SK-N-SH (cell line): ENCODE measurements at regions not wholly inside any gene's neighbourhood (a gene's known extent, or its start where the extent isn't known, plus 50 kb on each side); places are given as distances from the start of the nearest gene placed in this dataset.

Experiments used
- CHD2 ChIP-seq: fragments of 150-350 bp; IDR thresholded peaks from 2 replicates; pipeline ENCODE4 v1.6.1; 2018; ENCODE audit warnings: low read length; ENCODE audit not compliant: partially characterized antibody
- ELF1 ChIP-seq: IDR thresholded peaks from 2 replicates; pipeline ENCODE4 v1.4.0; 2012
- EP300 ChIP-seq, 2 experiments: IDR thresholded peaks; 2 replicates each; pipeline versions ENCODE4 v1.4.0 to v1.6.1; 2012; ENCODE audit warnings: borderline replicate concordance in 1 of 2, low read depth in 1 of 2, low read length in 1 of 2
- NRF1 ChIP-seq: IDR thresholded peaks from 2 replicates; pipeline ENCODE4 v1.6.1; 2012; ENCODE audit warnings: low read depth, mild to moderate bottlenecking, low read length
- POLR2AphosphoS5 ChIP-seq: IDR thresholded peaks from 2 replicates; pipeline ENCODE4 v1.6.1; 2012; ENCODE audit warnings: low read depth, low read length
- RAD21 ChIP-seq: IDR thresholded peaks from 2 replicates; pipeline ENCODE4 v1.6.1; 2012; ENCODE audit warnings: mild to moderate bottlenecking, low read length
- RFX5 ChIP-seq: IDR thresholded peaks from 2 replicates; pipeline ENCODE4 v1.6.1; 2012; ENCODE audit warnings: mild to moderate bottlenecking, improper control_type of control experiment, low read length
- SIN3A ChIP-seq: IDR thresholded peaks from 2 replicates; pipeline ENCODE4 v1.6.1; 2012; ENCODE audit warnings: low read depth, mild to moderate bottlenecking, low read length, moderate library complexity, borderline replicate concordance
- SMC3 ChIP-seq: IDR thresholded peaks from 2 replicates; pipeline ENCODE4 v1.6.1; 2012; ENCODE audit warnings: low read depth, low read length, improper control_type of control experiment
- TEAD4 ChIP-seq: IDR thresholded peaks from 2 replicates; pipeline ENCODE4 v1.4.0; 2012; ENCODE audit warnings: mild to moderate bottlenecking, borderline replicate concordance; ENCODE audit not compliant: insufficient read depth
- TF ChIP-seq, protein P1 (sequence below): fragments of 200-600 bp; sonication (generic); IDR thresholded peaks from 2 replicates; pipeline ENCODE4 v1.6.1; 2017; ENCODE audit warnings: antibody characterized with exemption, mild to moderate bottlenecking, moderate library complexity
- TF ChIP-seq, protein P2 (sequence below): IDR thresholded peaks from 2 replicates; pipeline ENCODE4; 2012
- TF ChIP-seq, protein P3 (sequence below): IDR thresholded peaks from 2 replicates; pipeline ENCODE4 v1.4.0; 2012; ENCODE audit warnings: low read depth, borderline replicate concordance

DNA sequence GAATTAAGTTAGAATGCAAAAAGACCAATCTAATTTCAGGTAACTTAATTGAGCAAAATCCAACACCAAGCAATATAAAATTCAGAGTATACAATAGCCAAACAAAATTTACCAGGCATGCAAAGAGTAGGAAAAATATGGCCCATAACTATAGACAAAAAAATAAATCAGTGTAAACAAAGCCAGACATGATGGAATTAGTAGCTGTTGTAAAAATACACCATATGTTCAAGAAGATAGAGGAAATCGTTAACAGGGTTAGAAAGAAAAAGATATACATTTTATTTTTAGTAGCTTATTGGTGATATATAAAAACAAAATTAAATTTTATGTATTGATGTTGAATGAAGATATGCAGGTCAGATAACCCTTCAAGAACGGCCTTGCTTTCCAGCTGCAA is 621.1 kb upstream of the MIR17HG start:
- TF ChIP-seq, protein P1, sequence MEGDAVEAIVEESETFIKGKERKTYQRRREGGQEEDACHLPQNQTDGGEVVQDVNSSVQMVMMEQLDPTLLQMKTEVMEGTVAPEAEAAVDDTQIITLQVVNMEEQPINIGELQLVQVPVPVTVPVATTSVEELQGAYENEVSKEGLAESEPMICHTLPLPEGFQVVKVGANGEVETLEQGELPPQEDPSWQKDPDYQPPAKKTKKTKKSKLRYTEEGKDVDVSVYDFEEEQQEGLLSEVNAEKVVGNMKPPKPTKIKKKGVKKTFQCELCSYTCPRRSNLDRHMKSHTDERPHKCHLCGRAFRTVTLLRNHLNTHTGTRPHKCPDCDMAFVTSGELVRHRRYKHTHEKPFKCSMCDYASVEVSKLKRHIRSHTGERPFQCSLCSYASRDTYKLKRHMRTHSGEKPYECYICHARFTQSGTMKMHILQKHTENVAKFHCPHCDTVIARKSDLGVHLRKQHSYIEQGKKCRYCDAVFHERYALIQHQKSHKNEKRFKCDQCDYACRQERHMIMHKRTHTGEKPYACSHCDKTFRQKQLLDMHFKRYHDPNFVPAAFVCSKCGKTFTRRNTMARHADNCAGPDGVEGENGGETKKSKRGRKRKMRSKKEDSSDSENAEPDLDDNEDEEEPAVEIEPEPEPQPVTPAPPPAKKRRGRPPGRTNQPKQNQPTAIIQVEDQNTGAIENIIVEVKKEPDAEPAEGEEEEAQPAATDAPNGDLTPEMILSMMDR, result no peak
- TF ChIP-seq RFX5 (no peak), SMC3 (no peak), POLR2AphosphoS5 (no peak), EP300 (IDR thresholded peaks at IDR 0.05; ENCODE audit: borderline replicate concordance in 1 of 2, low read depth in 1 of 2, low read length in 1 of 2) (no peak), CHD2 (no peak), TEAD4 (no peak), SIN3A (no peak), RAD21 (no peak), NRF1 (no peak), ELF1 (no peak)
- TF ChIP-seq, protein P2, sequence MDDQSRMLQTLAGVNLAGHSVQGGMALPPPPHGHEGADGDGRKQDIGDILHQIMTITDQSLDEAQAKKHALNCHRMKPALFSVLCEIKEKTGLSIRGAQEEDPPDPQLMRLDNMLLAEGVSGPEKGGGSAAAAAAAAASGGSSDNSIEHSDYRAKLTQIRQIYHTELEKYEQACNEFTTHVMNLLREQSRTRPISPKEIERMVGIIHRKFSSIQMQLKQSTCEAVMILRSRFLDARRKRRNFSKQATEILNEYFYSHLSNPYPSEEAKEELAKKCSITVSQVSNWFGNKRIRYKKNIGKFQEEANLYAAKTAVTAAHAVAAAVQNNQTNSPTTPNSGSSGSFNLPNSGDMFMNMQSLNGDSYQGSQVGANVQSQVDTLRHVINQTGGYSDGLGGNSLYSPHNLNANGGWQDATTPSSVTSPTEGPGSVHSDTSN, result no peak
- TF ChIP-seq, protein P3, sequence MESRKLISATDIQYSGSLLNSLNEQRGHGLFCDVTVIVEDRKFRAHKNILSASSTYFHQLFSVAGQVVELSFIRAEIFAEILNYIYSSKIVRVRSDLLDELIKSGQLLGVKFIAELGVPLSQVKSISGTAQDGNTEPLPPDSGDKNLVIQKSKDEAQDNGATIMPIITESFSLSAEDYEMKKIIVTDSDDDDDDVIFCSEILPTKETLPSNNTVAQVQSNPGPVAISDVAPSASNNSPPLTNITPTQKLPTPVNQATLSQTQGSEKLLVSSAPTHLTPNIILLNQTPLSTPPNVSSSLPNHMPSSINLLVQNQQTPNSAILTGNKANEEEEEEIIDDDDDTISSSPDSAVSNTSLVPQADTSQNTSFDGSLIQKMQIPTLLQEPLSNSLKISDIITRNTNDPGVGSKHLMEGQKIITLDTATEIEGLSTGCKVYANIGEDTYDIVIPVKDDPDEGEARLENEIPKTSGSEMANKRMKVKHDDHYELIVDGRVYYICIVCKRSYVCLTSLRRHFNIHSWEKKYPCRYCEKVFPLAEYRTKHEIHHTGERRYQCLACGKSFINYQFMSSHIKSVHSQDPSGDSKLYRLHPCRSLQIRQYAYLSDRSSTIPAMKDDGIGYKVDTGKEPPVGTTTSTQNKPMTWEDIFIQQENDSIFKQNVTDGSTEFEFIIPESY, result no peak
